ENCODE measurements at regions not wholly inside any gene's neighbourhood (a gene's known extent, or its start where the extent isn't known, plus 50 kb on each side); places are given as distances from the start of the nearest gene placed in this dataset.

- no peak for TF ChIP-seq CTCF (IDR thresholded peaks at IDR 0.05; ENCODE audit: low read depth, low read length, missing control alignments)
- no peak for DNase-seq (ENCODE audit: extremely low read depth, low read depth)
- no peak overlapping the region for H3K4me3 ChIP-seq (replicated peaks; ENCODE audit: low read depth, low read length)
Observed at GRCh38 chr10:55368467-55368866, 567.4 kb upstream of the PCDH15 start.

- DNase-seq (ENCODE audit: extremely low read depth, low read depth): no peak
- H3K4me3 ChIP-seq (replicated peaks; ENCODE audit: low read depth, low read length): no peak overlapping the region
- no peak for TF ChIP-seq CTCF (IDR thresholded peaks at IDR 0.05; ENCODE audit: low read depth, low read length, missing control alignments)
Observed at GRCh38 chr10:55367555-55367954, 566.5 kb upstream of the PCDH15 start.

GRCh38 chr10:55358539-55358938 is 557.5 kb upstream of the PCDH15 start:
- no peak for DNase-seq (ENCODE audit: extremely low read depth, low read depth)
- TF ChIP-seq CTCF (IDR thresholded peaks at IDR 0.05; ENCODE audit: low read depth, low read length, missing control alignments): no peak
- no peak overlapping the region for H3K4me3 ChIP-seq (replicated peaks; ENCODE audit: low read depth, low read length)

- no peak for DNase-seq (ENCODE audit: extremely low read depth, low read depth)
- TF ChIP-seq CTCF (IDR thresholded peaks at IDR 0.05; ENCODE audit: low read depth, low read length, missing control alignments): no peak
- no peak overlapping the region for H3K4me3 ChIP-seq (replicated peaks; ENCODE audit: low read depth, low read length)
Observed at GRCh38 chr10:55353414-55353813, 552.4 kb upstream of the PCDH15 start.

GRCh38 chr10:55351431-55351830 is 550.4 kb upstream of the PCDH15 start:
- no peak for TF ChIP-seq CTCF (IDR thresholded peaks at IDR 0.05; ENCODE audit: low read depth, low read length, missing control alignments)
- no peak overlapping the region for H3K4me3 ChIP-seq (replicated peaks; ENCODE audit: low read depth, low read length)
- no peak for DNase-seq (ENCODE audit: extremely low read depth, low read depth)

GRCh38 chr10:55348534-55348933 is 547.5 kb upstream of the PCDH15 start:
- no peak overlapping the region for H3K4me3 ChIP-seq (replicated peaks; ENCODE audit: low read depth, low read length)
- DNase-seq (ENCODE audit: extremely low read depth, low read depth): no peak
- TF ChIP-seq CTCF (IDR thresholded peaks at IDR 0.05; ENCODE audit: low read depth, low read length, missing control alignments): no peak

GRCh38 chr10:55330486-55330885 is 529.5 kb upstream of the PCDH15 start:
- no peak overlapping the region for H3K4me3 ChIP-seq (replicated peaks; ENCODE audit: low read depth, low read length)
- TF ChIP-seq CTCF (IDR thresholded peaks at IDR 0.05; ENCODE audit: low read depth, low read length, missing control alignments): no peak
- DNase-seq (ENCODE audit: extremely low read depth, low read depth): no peak

Data from HFF-Myc (cell line).